Aorta (tissue), 5 donors: ENCODE measurements at regions not wholly inside any gene's neighbourhood (a gene's known extent, or its start where the extent isn't known, plus 50 kb on each side); places are given as distances from the start of the nearest gene placed in this dataset.

Experiments
- ATAC-seq: fragments of 200-7000 bp; cut with Tn5 transposase; one replicate; pipeline ENCODE4 v1.9.1; 2022; ENCODE audit warnings: moderate library complexity; ENCODE audit not compliant: low FRiP score
- DNase-seq, 2 donors: peaks; one replicate each; pipeline ENCODE4 v3.0.0-alpha.2; 2020
- H3K27ac ChIP-seq, 2 donors: one replicate each; pipeline ENCODE4 v1.5.1; 2013; ENCODE audit warnings: low read length in 2 of 2, mild to moderate bottlenecking in 2 of 2, moderate library complexity in 2 of 2, control low read depth in 1 of 2, inconsistent platforms in 1 of 2, low read depth in 1 of 2
- H3K27me3 ChIP-seq, 2 donors: one replicate each; pipeline ENCODE4 v1.6.1; 2013; ENCODE audit warnings: control low read depth in 1 of 2, low read length in 1 of 2, mild to moderate bottlenecking in 1 of 2, moderate library complexity in 1 of 2; ENCODE audit not compliant: insufficient read depth in 2 of 2, control insufficient read depth in 1 of 2
- H3K36me3 ChIP-seq, 2 donors: one replicate each; pipeline ENCODE4 v1.6.1; 2013; ENCODE audit warnings: control low read depth in 1 of 2, low read length in 1 of 2, mild to moderate bottlenecking in 1 of 2; ENCODE audit not compliant: insufficient read depth in 2 of 2, control insufficient read depth in 1 of 2
- H3K4me1 ChIP-seq, 2 donors: one replicate each; pipeline ENCODE4 v1.6.1; 2013; ENCODE audit warnings: low read length in 2 of 2, control low read depth in 1 of 2, mild to moderate bottlenecking in 1 of 2, moderate library complexity in 1 of 2; ENCODE audit not compliant: insufficient read depth in 2 of 2, control insufficient read depth in 1 of 2
- H3K4me3 ChIP-seq, 2 donors: one replicate each; pipeline ENCODE4 v1.5.1; 2013; ENCODE audit warnings: low read length in 2 of 2, control low read depth in 1 of 2, mild to moderate bottlenecking in 1 of 2
- H3K9me3 ChIP-seq: one replicate; pipeline ENCODE4 v1.6.1; 2013; ENCODE audit warnings: mild to moderate bottlenecking, low read length; ENCODE audit not compliant: control insufficient read depth
- WGBS, 2 donors: extraction: QIAGEN DNeasy Blood & Tissue Kit; methylation state at CpG; one replicate each; pipeline ENCODE4 v1.1.7; 2013; 5-methylcytosine and 5-hydroxymethylcytosine counted together
- intact Hi-C, 2 donors: fragments of 100-400 bp; cut with DNase I; formaldehyde crosslinking; loops; one replicate each; pipeline versions ENCODE4 v1.14.2 to v1.15.0; 2022
- donor health status: healthy with polysubstance abuse.
- donor health status: Bipolar disorder and iron deficiency.
- donor health status: DM: no; HTN: no; CAD: no.
- donor health status: DM: no; HTN: no; CAD: no.
- donor health status: DM: yes; HTN: yes; CAD: no.

- H3K9me3 ChIP-seq: no peaks in the 10 kb centered on the region
- no peak overlapping the region for H3K4me3 ChIP-seq
- ATAC-seq (no peak), DNase-seq (no peak)
- WGBS, 2 donors: 90 to 96% methylated on average over 3 of the region's 3 CpGs
- no peaks in the 10 kb centered on the region for H3K36me3 ChIP-seq
- intact Hi-C loops: loop anchor here in 1 of 2 donors (10.0 kb wide), 1 partner anchor 239 kb away; no protein-coding TSS in a partner anchor
- H3K4me1 ChIP-seq: no peaks in the 10 kb centered on the region
- no peak overlapping the region for H3K27ac ChIP-seq
- H3K27me3 ChIP-seq: no peaks in the 10 kb centered on the region
Measured at GRCh38 chr10:78305311-78305710, 271.6 kb downstream of the RPS24 start.

- H3K4me1 ChIP-seq: no peaks in the 10 kb centered on the region
- no peak overlapping the region for H3K27ac ChIP-seq
- WGBS, 2 donors: 94 to 97% methylated on average over 5 of the region's 5 CpGs
Measured at GRCh38 chr10:78306358-78306757, 272.7 kb downstream of the RPS24 start.

GRCh38 chr10:78307576-78307975 lies 273.9 kb downstream of the RPS24 start:
- Histone ChIP-seq H3K27ac (no peak overlapping the region), H3K36me3 (no peaks in the 10 kb centered on the region), H3K4me1 (no peaks in the 10 kb centered on the region), H3K27me3 (no peaks in the 10 kb centered on the region), H3K4me3 (no peak overlapping the region), H3K9me3 (no peaks in the 10 kb centered on the region)
- intact Hi-C loops: loop anchor here in 1 of 2 donors (10.0 kb wide), 1 partner anchor 237 kb away; no protein-coding TSS in a partner anchor
- ATAC-seq (no peak), DNase-seq (no peak)
- 69 to 78% methylated on average over 1 of the region's 1 CpG for WGBS, 2 donors

More at GRCh38 chr10:78306358-78306757, 272.7 kb downstream of the RPS24 start:
- H3K36me3 ChIP-seq: no peaks in the 10 kb centered on the region
- H3K27me3 ChIP-seq: no peaks in the 10 kb centered on the region
- intact Hi-C loops: loop anchor here in 1 of 2 donors (10.0 kb wide), 1 partner anchor 238 kb away; no protein-coding TSS in a partner anchor
- no peaks in the 10 kb centered on the region for H3K9me3 ChIP-seq
- no peak for ATAC-seq
- H3K4me3 ChIP-seq: no peak overlapping the region
- DNase-seq: no peak

- Histone ChIP-seq H3K9me3 (no peaks in the 10 kb centered on the region), H3K27me3 (no peaks in the 10 kb centered on the region), H3K36me3 (no peaks in the 10 kb centered on the region), H3K27ac (no peak overlapping the region), H3K4me1 (no peaks in the 10 kb centered on the region), H3K4me3 (no peak overlapping the region)
- ATAC-seq (no peak), DNase-seq (no peak)
- WGBS, 2 donors: 95 to 96% methylated on average over 15 of the region's 15 CpGs
- intact Hi-C loops: loop anchor here in 1 of 2 donors (10.0 kb wide), 1 partner anchor 235 kb away; no protein-coding TSS in a partner anchor
Measured at GRCh38 chr10:78309536-78310237, 276.0 kb downstream of the RPS24 start.

- DNase-seq (no peak), ATAC-seq (no peak)
- WGBS, 2 donors: 95 to 98% methylated on average over 2 of the region's 2 CpGs
- H3K27me3 ChIP-seq: no peaks in the 10 kb centered on the region
- H3K4me3 ChIP-seq: no peak overlapping the region
- no peaks in the 10 kb centered on the region for H3K9me3 ChIP-seq
- H3K4me1 ChIP-seq: no peaks in the 10 kb centered on the region
- intact Hi-C loops: no loop called here
- H3K27ac ChIP-seq: no peak overlapping the region
- H3K36me3 ChIP-seq: no peaks in the 10 kb centered on the region
Measured at GRCh38 chr10:78310481-78311080, 276.9 kb downstream of the RPS24 start.

GRCh38 chr10:78312197-78313047 lies 278.8 kb downstream of the RPS24 start:
- no peak overlapping the region for H3K4me3 ChIP-seq
- DNase-seq: no peak
- peak; percentile 43 for ATAC-seq
- H3K27me3 ChIP-seq: no peaks in the 10 kb centered on the region
- 86 to 91% methylated on average over 9 of the region's 9 CpGs for WGBS, 2 donors
- no peak overlapping the region for H3K27ac ChIP-seq
- intact Hi-C loops: no loop called here
- H3K9me3 ChIP-seq: no peaks in the 10 kb centered on the region
- H3K4me1 ChIP-seq: no peaks in the 10 kb centered on the region
- H3K36me3 ChIP-seq: no peaks in the 10 kb centered on the region

- Histone ChIP-seq H3K27ac (no peak overlapping the region), H3K4me3 (no peak overlapping the region)
- no peak for DNase-seq
Measured at GRCh38 chr10:78313048-78313381, 279.4 kb downstream of the RPS24 start.

GRCh38 chr10:78313636-78314035 lies 280.0 kb downstream of the RPS24 start:
- Histone ChIP-seq H3K27ac (no peak overlapping the region), H3K27me3 (no peaks in the 10 kb centered on the region), H3K9me3 (no peaks in the 10 kb centered on the region), H3K4me1 (no peaks in the 10 kb centered on the region), H3K4me3 (no peak overlapping the region), H3K36me3 (no peaks in the 10 kb centered on the region)
- DNase-seq (no peak), ATAC-seq (no peak)
- intact Hi-C loops: no loop called here
- WGBS, 2 donors: 95 to 98% methylated on average over 3 of the region's 3 CpGs

More at GRCh38 chr10:78313048-78313381, 279.4 kb downstream of the RPS24 start:
- ATAC-seq: no peak
- H3K9me3 ChIP-seq: no peaks in the 10 kb centered on the region
- intact Hi-C loops: no loop called here
- H3K27me3 ChIP-seq: no peaks in the 10 kb centered on the region
- no peaks in the 10 kb centered on the region for H3K4me1 ChIP-seq
- H3K36me3 ChIP-seq: no peaks in the 10 kb centered on the region
- 67 to 85% methylated on average over 3 of the region's 3 CpGs for WGBS, 2 donors
